DMS 273 (cell line): ENCODE measurements at regions not wholly inside any gene's neighbourhood (a gene's known extent, or its start where the extent isn't known, plus 50 kb on each side); places are given as distances from the start of the nearest gene placed in this dataset.
A peak's percentile ranks its signal among the peaks of the same experiment; 100 is the strongest.
"Not testable (repeated sequence)": the region's sequence is repeated elsewhere in the genome, so short reads cannot be mapped to it uniquely, and the experiment has no call there.

Source experiments
- DNase-seq: peaks from one replicate; lab custom pipeline; 2025; ENCODE audit not compliant: unreplicated experiment; lab: John Stamatoyannopoulos, UW

DNA sequence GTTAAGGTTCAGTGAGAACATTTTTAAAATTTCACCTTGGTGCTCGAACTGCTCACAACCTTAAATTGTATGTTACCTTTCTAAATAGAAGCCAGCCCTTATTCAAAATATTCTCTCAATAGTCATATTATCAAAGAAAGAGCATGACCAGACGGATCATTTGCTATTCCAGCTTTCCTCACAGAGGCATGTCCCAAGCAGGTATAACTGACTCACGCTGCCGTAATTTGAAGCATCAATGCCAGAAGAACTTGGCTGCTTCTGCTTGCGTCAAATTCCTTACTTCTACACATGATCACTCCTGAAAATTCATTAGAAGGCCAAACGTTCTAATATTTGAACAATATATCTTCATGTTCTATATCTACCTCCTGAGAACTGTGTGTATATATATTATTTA is 69.5 kb upstream of the VGLL4 start:
- DNase-seq: no peak

GRCh38 chr3:11712646-11713045 is 68.9 kb upstream of the VGLL4 start:
- DNase-seq: no peak

GRCh38 chr3:11711876-11712275 is 68.2 kb upstream of the VGLL4 start:
- peak; percentile 37 for DNase-seq

DNA sequence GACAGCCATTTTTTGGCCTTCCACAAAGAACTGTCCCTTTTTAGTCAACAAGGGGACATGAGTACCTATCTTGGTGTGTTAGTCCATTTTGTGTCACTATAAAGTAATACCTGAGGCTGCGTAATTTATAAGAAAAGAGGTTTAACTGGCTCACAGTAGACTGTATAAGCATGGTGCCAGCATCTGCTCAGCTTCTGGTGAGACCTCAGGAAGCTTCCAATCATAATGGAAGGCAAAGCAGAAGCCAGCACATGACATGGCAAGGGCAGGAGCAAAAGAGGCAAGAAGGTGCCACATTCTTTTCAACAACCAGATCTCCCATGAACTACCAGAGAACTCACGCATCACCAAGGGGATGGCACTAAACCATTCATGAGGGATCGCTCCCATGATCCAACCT is 66.1 kb upstream of the VGLL4 start:
- no peak for DNase-seq

DNA sequence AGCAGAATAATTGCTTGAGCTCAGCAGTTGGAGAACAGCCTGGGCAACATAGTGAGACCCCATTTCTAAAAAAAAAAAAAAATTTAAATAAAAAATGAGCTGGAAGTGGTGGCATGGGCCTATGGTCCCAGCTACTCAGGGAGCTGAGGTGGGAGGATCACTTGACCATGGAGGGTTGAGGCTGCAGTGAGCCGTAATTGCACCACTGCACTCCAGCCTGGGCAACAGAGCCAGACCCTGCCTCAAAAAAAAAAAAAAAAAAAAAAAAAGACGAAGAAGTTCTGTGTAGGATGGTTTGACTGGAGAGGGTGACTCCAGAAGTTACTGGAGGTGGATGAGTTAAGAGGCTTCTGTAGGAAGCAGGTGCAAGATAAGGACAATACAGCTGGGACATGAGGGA is 63.4 kb upstream of the VGLL4 start:
- DNase-seq: not testable (repeated sequence)

GRCh38 chr3:11706604-11707003 is 62.9 kb upstream of the VGLL4 start:
- DNase-seq: no peak

- DNase-seq: no peak
Measured at GRCh38 chr3:11705049-11705448, 61.3 kb upstream of the VGLL4 start.

DNA sequence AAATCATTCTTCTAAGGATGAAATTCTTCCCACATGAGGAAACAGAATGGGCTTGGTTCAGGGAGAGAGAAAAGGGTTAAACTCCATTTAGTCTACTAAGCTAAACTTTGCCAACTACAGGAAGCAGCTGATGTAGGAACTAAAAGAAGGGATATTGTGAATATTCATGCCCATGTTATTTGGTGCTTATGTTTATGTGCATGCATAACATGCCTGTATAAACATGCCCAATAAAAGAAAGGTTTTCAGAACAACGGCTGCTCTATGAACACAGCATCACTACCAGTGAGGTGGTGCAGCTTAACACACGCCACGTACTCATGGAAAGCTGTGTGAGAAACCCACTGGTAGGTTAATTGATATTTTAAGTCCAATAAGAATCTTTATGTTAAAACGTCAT is 59.4 kb upstream of the VGLL4 start:
- DNase-seq: no peak

DNA sequence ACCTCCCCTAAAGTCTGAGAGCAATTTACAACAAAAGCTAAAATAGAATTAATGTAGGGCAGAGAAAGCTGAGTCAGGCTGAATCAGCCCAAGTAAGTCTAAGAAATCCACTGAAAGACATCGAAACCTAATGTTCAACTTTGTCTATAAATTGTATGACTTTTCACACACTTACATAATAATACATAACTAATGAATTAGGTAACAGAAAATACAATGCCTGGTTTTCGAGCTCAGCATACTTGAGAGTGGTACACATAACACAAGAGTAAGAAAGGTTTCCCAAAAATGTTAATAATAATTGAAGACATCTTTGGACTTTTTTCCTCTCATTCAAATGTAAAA is 55.3 kb upstream of the VGLL4 start:
- DNase-seq: no peak

DNA sequence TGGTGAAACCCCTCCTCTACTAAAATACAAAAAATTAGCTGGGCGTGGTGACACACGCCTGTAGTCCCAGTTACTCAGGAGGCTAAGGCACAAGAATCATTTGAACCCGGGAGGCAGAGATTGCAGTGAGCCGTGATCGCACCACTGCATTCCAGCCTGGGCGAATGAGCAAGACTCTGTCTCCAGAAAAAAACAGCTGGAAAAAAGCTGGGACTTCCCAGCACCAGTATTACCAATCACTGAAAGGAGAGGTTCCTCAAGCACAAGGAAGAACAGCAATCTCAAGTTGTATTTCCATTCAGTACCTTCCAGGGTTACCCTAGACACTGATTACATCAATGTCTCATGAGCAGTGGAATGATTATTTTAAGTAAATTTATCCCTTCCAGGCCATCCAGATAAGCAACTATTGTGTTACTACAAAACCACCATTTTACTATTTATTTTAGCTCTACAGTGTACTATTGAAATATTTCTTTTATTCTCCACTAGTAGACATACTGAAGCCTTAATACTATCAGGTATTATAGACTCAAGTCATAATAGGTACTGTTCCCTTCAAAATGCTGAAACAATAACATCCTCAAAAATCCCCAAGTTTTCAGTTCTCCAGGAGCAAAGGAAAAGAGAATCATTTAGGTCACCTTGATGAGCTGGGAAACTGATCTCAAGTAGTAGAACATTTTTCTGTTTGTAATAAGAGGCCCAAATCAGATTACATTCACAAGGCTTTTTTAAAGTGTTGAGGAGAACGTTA is 54.8 kb upstream of the VGLL4 start:
- DNase-seq: no peak

- DNase-seq: no peak
Measured at GRCh38 chr3:11697701-11698100, 54.0 kb upstream of the VGLL4 start.

- no peak for DNase-seq
Measured at GRCh38 chr3:11696054-11696453, 52.3 kb upstream of the VGLL4 start.
